ENCODE measurements at regions not wholly inside any gene's neighbourhood (a gene's known extent, or its start where the extent isn't known, plus 50 kb on each side); places are given as distances from the start of the nearest gene placed in this dataset.

DNA sequence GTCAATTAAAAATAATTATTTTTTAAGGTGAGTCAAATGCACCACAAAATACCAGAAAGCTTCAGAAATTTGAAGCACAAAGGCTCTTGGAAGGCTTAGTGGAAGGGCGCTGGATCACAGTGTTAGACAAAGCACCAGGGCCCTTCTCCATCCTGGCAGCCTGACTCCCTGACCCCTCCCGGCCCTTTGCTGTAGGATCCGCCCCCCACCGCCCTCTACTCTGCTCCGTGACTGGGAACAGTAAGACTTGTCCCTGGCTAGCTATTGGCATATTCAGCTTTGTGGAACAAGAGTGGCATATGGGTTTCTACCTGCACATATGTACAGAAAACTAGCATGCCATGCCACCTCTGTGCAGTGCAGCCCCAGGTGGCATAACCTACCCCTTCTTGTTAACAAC, 222.1 kb downstream of the SYK start:
- TF ChIP-seq POLR2A (IDR thresholded peaks at IDR 0.05): no peak
- TF ChIP-seq, protein P1, sequence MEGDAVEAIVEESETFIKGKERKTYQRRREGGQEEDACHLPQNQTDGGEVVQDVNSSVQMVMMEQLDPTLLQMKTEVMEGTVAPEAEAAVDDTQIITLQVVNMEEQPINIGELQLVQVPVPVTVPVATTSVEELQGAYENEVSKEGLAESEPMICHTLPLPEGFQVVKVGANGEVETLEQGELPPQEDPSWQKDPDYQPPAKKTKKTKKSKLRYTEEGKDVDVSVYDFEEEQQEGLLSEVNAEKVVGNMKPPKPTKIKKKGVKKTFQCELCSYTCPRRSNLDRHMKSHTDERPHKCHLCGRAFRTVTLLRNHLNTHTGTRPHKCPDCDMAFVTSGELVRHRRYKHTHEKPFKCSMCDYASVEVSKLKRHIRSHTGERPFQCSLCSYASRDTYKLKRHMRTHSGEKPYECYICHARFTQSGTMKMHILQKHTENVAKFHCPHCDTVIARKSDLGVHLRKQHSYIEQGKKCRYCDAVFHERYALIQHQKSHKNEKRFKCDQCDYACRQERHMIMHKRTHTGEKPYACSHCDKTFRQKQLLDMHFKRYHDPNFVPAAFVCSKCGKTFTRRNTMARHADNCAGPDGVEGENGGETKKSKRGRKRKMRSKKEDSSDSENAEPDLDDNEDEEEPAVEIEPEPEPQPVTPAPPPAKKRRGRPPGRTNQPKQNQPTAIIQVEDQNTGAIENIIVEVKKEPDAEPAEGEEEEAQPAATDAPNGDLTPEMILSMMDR (IDR thresholded peaks at IDR 0.05): no peak

Measured in breast epithelium (tissue), 3 donors.